ENCODE measurements at regions not wholly inside any gene's neighbourhood (a gene's known extent, or its start where the extent isn't known, plus 50 kb on each side); places are given as distances from the start of the nearest gene placed in this dataset.

- TF ChIP-seq ETS1 (conservative IDR thresholded peaks at IDR 0.05; ENCODE audit: control insufficient read depth, low read depth, low read length), result no peak
- no peak for TF ChIP-seq ZNF583 (CRISPR knock-in tag; IDR thresholded peaks at IDR 0.05)
- TF ChIP-seq, protein P1, sequence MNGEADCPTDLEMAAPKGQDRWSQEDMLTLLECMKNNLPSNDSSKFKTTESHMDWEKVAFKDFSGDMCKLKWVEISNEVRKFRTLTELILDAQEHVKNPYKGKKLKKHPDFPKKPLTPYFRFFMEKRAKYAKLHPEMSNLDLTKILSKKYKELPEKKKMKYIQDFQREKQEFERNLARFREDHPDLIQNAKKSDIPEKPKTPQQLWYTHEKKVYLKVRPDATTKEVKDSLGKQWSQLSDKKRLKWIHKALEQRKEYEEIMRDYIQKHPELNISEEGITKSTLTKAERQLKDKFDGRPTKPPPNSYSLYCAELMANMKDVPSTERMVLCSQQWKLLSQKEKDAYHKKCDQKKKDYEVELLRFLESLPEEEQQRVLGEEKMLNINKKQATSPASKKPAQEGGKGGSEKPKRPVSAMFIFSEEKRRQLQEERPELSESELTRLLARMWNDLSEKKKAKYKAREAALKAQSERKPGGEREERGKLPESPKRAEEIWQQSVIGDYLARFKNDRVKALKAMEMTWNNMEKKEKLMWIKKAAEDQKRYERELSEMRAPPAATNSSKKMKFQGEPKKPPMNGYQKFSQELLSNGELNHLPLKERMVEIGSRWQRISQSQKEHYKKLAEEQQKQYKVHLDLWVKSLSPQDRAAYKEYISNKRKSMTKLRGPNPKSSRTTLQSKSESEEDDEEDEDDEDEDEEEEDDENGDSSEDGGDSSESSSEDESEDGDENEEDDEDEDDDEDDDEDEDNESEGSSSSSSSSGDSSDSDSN (IDR thresholded peaks at IDR 0.05; ENCODE audit: borderline replicate concordance in 1 of 2, low read depth in 2 of 2, low read length in 2 of 2), result no peak
- TF ChIP-seq WHSC1 (IDR thresholded peaks at IDR 0.05; ENCODE audit: low read length), result no peak
- TF ChIP-seq, protein P2, sequence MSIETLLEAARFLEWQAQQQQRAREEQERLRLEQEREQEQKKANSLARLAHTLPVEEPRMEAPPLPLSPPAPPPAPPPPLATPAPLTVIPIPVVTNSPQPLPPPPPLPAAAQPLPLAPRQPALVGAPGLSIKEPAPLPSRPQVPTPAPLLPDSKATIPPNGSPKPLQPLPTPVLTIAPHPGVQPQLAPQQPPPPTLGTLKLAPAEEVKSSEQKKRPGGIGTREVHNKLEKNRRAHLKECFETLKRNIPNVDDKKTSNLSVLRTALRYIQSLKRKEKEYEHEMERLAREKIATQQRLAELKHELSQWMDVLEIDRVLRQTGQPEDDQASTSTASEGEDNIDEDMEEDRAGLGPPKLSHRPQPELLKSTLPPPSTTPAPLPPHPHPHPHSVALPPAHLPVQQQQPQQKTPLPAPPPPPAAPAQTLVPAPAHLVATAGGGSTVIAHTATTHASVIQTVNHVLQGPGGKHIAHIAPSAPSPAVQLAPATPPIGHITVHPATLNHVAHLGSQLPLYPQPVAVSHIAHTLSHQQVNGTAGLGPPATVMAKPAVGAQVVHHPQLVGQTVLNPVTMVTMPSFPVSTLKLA (conservative IDR thresholded peaks at IDR 0.05), result peak in 1 of 2 experiments; percentile 27; a peak in 1 of 4 replicates
- no peak for TF ChIP-seq ZNF445 (CRISPR knock-in tag; IDR thresholded peaks at IDR 0.05; ENCODE audit: low read depth)
- no peak for TF ChIP-seq NBN (IDR thresholded peaks at IDR 0.05; ENCODE audit: low read depth)
- TF ChIP-seq KHSRP (IDR thresholded peaks at IDR 0.05), result no peak
- TF ChIP-seq ZFP1 (CRISPR knock-in tag; IDR thresholded peaks at IDR 0.05), result no peak
- no peak for TF ChIP-seq CXXC5 (CRISPR knock-in tag; IDR thresholded peaks at IDR 0.05)
- TF ChIP-seq ZNF354B (CRISPR knock-in tag; IDR thresholded peaks at IDR 0.05), result no peak
- TF ChIP-seq, protein P3, sequence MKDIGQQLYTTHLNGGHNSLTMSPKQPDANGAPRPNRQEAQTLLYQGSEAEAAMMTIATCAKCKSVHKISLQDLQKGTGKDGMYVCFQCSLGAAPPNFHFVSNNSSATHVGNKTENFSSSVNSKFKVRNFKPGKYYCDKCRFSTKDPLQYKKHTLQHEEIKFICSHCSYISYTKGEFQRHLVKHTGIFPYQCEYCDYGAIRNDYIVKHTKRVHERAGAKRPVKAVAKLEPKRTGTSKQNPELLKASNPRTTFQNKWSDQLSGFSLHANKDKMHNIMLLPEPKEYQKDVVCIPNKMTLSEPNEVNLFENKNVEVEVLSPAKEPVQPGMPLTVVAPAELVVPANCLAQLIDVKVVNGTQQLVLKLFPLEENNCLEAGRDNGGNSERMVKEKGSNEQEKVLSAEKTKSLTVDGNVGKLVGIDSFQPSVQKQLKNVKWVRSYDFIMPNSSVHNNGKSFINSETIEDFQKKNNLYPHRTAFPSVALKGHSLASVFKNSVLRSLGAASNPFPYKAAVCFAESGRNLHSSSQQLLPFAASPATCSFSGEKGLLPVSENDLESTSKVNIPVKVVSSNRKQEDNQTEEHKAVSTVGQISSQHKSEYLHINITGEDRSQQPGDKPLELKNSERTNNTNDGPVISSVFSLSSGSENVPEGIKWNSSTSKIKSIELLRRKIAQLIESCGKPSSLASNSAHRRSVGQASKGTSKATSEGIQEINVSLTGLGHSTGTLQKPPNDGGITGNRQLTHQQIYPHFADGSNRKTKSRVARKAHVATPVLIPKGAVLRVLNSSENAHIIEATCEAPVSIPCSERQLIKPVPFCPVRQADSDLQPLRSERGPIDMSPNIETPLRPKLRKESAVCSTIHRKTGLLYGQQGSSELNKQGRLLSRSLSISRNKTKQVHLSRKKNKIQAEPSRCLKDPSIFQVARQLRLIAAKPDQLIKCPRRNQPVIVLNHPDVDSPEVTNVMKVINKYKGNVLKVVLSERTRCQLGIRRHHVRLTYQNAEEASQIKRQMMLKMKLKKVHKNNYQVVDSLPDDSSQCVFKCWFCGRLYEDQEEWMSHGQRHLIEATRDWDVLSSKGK (CRISPR knock-in tag; IDR thresholded peaks at IDR 0.05), result no peak
- TF ChIP-seq ZNF239 (CRISPR knock-in tag; IDR thresholded peaks at IDR 0.05), result no peak
- TF ChIP-seq HEY1 (CRISPR knock-in tag; IDR thresholded peaks at IDR 0.05; ENCODE audit: borderline replicate concordance), result no peak
- TF ChIP-seq, protein P4, sequence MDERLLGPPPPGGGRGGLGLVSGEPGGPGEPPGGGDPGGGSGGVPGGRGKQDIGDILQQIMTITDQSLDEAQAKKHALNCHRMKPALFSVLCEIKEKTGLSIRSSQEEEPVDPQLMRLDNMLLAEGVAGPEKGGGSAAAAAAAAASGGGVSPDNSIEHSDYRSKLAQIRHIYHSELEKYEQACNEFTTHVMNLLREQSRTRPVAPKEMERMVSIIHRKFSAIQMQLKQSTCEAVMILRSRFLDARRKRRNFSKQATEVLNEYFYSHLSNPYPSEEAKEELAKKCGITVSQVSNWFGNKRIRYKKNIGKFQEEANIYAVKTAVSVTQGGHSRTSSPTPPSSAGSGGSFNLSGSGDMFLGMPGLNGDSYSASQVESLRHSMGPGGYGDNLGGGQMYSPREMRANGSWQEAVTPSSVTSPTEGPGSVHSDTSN (CRISPR knock-in tag; IDR thresholded peaks at IDR 0.05; ENCODE audit: low read depth), result no peak
- TF ChIP-seq, protein P4 (tag; conservative IDR thresholded peaks at IDR 0.05; ENCODE audit: low read depth), result no peak
- TF ChIP-seq ERF (CRISPR knock-in tag; IDR thresholded peaks at IDR 0.05), result no peak
Observed at GRCh38 chr12:11500188-11500860, 105.0 kb upstream of the PRB2 start (continued).

Data from K562 (cell line).